ENCODE measurements at regions not wholly inside any gene's neighbourhood (a gene's known extent, or its start where the extent isn't known, plus 50 kb on each side); places are given as distances from the start of the nearest gene placed in this dataset.

DNA sequence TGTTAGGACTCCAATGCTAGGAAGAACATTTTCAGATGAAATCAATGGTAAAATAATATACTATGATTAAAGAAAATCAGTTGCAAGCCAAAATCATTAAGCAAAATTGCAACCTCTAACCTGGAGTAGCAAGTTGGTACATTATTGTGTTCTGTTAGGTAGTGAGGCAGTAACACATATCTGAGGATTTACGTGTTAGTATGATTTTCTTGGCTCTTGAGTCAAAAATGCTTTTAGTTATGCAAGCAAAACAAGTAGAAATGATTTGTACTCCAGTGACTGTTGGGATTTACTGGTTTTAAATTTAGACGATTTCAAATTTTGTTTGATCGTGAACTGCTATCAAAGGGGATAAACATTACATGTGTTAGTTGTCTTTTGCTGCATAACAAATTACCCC is 293.0 kb upstream of the BTBD3 start:
- H3K36me3 ChIP-seq, result no peaks in the 10 kb centered on the region
- H3K27ac ChIP-seq, result no peak overlapping the region
- no peaks in the 10 kb centered on the region for H3K27me3 ChIP-seq
- H3K4me3 ChIP-seq, result no peak overlapping the region
- H3K4me1 ChIP-seq, result no peaks in the 10 kb centered on the region
- DNase-seq (ENCODE audit: low spot score), result no peak
- no peaks in the 10 kb centered on the region for H3K9me3 ChIP-seq
- TF ChIP-seq, protein P1, sequence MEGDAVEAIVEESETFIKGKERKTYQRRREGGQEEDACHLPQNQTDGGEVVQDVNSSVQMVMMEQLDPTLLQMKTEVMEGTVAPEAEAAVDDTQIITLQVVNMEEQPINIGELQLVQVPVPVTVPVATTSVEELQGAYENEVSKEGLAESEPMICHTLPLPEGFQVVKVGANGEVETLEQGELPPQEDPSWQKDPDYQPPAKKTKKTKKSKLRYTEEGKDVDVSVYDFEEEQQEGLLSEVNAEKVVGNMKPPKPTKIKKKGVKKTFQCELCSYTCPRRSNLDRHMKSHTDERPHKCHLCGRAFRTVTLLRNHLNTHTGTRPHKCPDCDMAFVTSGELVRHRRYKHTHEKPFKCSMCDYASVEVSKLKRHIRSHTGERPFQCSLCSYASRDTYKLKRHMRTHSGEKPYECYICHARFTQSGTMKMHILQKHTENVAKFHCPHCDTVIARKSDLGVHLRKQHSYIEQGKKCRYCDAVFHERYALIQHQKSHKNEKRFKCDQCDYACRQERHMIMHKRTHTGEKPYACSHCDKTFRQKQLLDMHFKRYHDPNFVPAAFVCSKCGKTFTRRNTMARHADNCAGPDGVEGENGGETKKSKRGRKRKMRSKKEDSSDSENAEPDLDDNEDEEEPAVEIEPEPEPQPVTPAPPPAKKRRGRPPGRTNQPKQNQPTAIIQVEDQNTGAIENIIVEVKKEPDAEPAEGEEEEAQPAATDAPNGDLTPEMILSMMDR (IDR thresholded peaks at IDR 0.05), result no peak

DNA sequence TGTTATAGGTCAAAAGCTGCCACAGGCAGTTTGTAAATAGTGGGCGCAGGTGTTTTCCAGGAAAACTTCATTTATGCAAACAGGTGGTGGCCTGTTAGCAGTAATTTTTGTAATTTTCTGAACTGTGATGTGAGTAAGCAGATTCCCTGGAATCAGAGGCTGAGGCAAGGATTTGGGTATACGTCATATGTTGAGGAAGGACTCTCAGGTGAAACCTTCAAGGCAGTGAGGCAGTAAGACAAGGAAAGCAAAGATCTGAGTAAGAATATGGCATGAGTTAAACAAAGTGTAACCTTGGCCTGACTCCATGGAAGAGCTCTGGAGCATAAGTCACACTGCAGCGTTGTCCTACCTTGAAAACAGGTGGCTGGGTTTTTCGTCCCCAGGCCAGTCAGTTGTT is 291.1 kb upstream of the BTBD3 start:
- Histone ChIP-seq H3K27me3 (no peaks in the 10 kb centered on the region), H3K4me3 (no peak overlapping the region), H3K36me3 (no peaks in the 10 kb centered on the region), H3K9me3 (no peaks in the 10 kb centered on the region), H3K4me1 (no peaks in the 10 kb centered on the region), H3K27ac (no peak overlapping the region)
- TF ChIP-seq, protein P1 (IDR thresholded peaks at IDR 0.05), result no peak
- no peak for DNase-seq (ENCODE audit: low spot score)

DNA sequence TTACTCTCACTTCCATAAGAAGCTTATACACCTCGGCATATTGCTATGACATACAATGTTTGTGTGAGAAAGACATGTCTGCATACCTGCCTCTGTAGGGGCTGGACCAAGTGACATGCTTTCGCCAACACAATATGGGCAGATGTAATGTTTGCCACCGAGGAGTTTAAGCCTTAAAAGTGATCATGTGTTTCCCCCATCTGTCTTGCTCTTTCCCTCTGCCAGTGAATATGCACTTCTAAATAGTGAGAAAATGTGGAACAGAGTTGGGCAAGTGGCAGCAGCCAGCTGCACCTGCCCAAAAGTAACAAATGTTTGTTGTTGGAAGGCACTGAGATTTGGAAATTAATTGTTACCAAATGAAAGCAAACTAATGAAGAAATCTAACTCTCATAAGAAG is 274.8 kb upstream of the BTBD3 start:
- DNase-seq (ENCODE audit: low spot score), result no peak
- no peak overlapping the region for H3K4me3 ChIP-seq
- H3K27me3 ChIP-seq, result no peaks in the 10 kb centered on the region
- no peaks in the 10 kb centered on the region for H3K36me3 ChIP-seq
- H3K9me3 ChIP-seq, result no peaks in the 10 kb centered on the region
- H3K27ac ChIP-seq, result no peak overlapping the region
- H3K4me1 ChIP-seq, result no peaks in the 10 kb centered on the region
- TF ChIP-seq, protein P1 (IDR thresholded peaks at IDR 0.05), result no peak

DNA sequence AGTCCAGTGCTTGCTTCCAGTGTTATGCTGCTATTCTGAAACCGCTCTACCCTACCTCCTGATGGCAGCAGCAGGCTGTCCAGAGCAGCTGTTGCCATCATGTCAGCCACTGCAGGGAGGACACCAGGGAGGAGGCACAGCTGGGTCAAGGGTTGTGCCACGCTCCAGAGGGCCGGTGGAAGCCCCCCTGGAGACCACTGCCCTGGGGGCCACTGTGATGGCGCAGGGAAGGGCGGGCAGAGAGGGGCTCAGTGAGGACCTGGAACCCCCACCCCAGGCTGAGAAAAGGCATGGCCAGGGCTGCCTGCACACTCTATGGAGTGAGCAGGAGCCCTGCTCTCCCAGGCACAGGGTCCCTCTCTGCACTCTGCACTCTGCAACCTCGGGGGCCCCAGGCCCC is 271.3 kb upstream of the BTBD3 start:
- H3K27me3 ChIP-seq, result no peaks in the 10 kb centered on the region
- DNase-seq (ENCODE audit: low spot score), result no peak
- TF ChIP-seq, protein P1 (IDR thresholded peaks at IDR 0.05), result no peak
- no peaks in the 10 kb centered on the region for H3K36me3 ChIP-seq
- no peaks in the 10 kb centered on the region for H3K4me1 ChIP-seq
- no peaks in the 10 kb centered on the region for H3K9me3 ChIP-seq
- H3K4me3 ChIP-seq, result no peak overlapping the region
- no peak overlapping the region for H3K27ac ChIP-seq

DNA sequence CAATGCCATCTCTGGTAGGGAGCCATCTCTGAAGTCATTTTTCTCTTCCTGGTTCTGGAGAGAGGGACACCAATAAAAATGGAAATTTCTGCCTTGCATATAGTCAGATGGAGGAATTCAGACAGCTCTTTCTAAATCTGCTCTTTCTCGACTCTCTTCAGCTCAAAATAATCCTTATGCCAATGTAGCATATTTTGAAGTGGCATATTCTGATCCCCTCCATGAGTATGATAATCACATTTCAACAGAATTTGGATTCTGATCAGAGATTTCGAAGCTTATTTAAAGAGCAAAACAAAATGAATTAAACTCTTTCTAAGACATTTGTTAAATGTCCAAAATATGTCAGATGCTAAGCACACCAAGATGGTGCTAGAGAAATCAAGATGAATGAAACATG is 267.1 kb upstream of the BTBD3 start:
- H3K4me1 ChIP-seq, result no peaks in the 10 kb centered on the region
- DNase-seq (ENCODE audit: low spot score), result no peak
- H3K4me3 ChIP-seq, result no peak overlapping the region
- H3K36me3 ChIP-seq, result no peaks in the 10 kb centered on the region
- TF ChIP-seq, protein P1 (IDR thresholded peaks at IDR 0.05), result no peak
- no peak overlapping the region for H3K27ac ChIP-seq
- H3K27me3 ChIP-seq, result no peaks in the 10 kb centered on the region
- H3K9me3 ChIP-seq, result no peaks in the 10 kb centered on the region

DNA sequence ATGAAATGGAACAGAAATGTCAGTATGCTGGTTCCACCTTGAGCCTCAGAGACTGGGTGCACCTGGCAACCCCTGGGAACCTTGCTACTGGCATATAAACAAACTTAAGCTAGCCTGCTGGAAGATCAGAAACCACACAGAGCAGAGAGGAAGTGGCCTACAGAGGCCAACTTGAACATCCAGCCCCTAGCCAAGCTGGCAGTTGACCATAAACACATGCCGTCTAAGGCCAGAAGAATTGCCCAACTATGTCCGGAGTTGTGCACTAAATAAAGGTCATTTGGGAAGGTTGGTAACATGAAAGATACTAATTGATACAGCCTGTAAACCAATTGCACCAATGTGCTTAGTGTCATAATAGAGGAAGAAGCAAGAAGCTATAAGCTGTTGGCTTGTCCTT is 266.6 kb upstream of the BTBD3 start:
- Histone ChIP-seq H3K4me1 (no peaks in the 10 kb centered on the region), H3K36me3 (no peaks in the 10 kb centered on the region), H3K27ac (no peak overlapping the region), H3K27me3 (no peaks in the 10 kb centered on the region), H3K9me3 (no peaks in the 10 kb centered on the region), H3K4me3 (no peak overlapping the region)
- DNase-seq (ENCODE audit: low spot score), result no peak
- TF ChIP-seq, protein P1 (IDR thresholded peaks at IDR 0.05), result no peak

Measured in right atrium auricular region (tissue), 2 donors.